Trophoblast cell (in vitro differentiated cells and primary cell): ENCODE measurements at regions not wholly inside any gene's neighbourhood (a gene's known extent, or its start where the extent isn't known, plus 50 kb on each side); places are given as distances from the start of the nearest gene placed in this dataset.

Experiments
- DNase-seq, 2 donors: peaks; one replicate each; pipeline ENCODE4 v3.0.0-alpha.2; 2016
- H2AFZ ChIP-seq: 2 replicates; pipeline ENCODE4 v1.6.1; 2013; ENCODE audit warnings: low read length, moderate library complexity, mild to moderate bottlenecking; ENCODE audit not compliant: insufficient read depth, poor library complexity
- H2AK5ac ChIP-seq: 2 replicates; pipeline ENCODE4 v1.6.1; 2013; ENCODE audit warnings: mild to moderate bottlenecking, low read length
- H2BK120ac ChIP-seq: 2 replicates; pipeline ENCODE4 v1.6.1; 2013; ENCODE audit warnings: low read length, mild to moderate bottlenecking, moderate library complexity; ENCODE audit not compliant: insufficient read depth, poor library complexity
- H2BK12ac ChIP-seq: 2 replicates; pipeline ENCODE4 v1.6.1; 2013; ENCODE audit warnings: mild to moderate bottlenecking, low read length, moderate library complexity
- H2BK5ac ChIP-seq: 2 replicates; pipeline ENCODE4 v1.6.1; 2013; ENCODE audit warnings: low read length, low read depth, moderate library complexity, mild to moderate bottlenecking; ENCODE audit not compliant: poor library complexity
- H3K14ac ChIP-seq: 2 replicates; pipeline ENCODE4 v1.6.1; 2013; ENCODE audit warnings: mild to moderate bottlenecking, low read length
- H3K18ac ChIP-seq: 2 replicates; pipeline ENCODE4 v1.6.1; 2013; ENCODE audit warnings: mild to moderate bottlenecking, low read length
- H3K23ac ChIP-seq: 2 replicates; pipeline ENCODE4 v1.6.1; 2013; ENCODE audit warnings: low read length
- H3K27ac ChIP-seq: 2 replicates; pipeline ENCODE4 v1.5.1; 2013; ENCODE audit warnings: low read depth, mild to moderate bottlenecking, inconsistent platforms, low read length, moderate library complexity
- H3K27me3 ChIP-seq: 2 replicates; pipeline ENCODE4 v1.6.1; 2013; ENCODE audit warnings: inconsistent platforms, mild to moderate bottlenecking, low read length, moderate library complexity; ENCODE audit not compliant: insufficient read depth
- H3K36me3 ChIP-seq, 2 experiments: 1 replicate in 1 of 2; 2 replicates in 1 of 2; pipeline ENCODE4 v1.6.1; 2013; ENCODE audit warnings: low read length in 2 of 2, mild to moderate bottlenecking in 2 of 2, moderate library complexity in 1 of 2; ENCODE audit not compliant: insufficient read depth in 2 of 2, control insufficient read depth in 1 of 2
- H3K4ac ChIP-seq: 2 replicates; pipeline ENCODE4 v1.6.1; 2013; ENCODE audit warnings: low read depth, mild to moderate bottlenecking, low read length, moderate library complexity
- H3K4me1 ChIP-seq, 2 experiments: 1 replicate in 1 of 2; 2 replicates in 1 of 2; pipeline ENCODE4 v1.6.1; 2013; ENCODE audit warnings: low read length in 2 of 2, mild to moderate bottlenecking in 2 of 2, moderate library complexity in 1 of 2; ENCODE audit not compliant: insufficient read depth in 2 of 2, control insufficient read depth in 1 of 2
- H3K4me2 ChIP-seq: 2 replicates; pipeline ENCODE4 v1.6.1; 2013; ENCODE audit warnings: inconsistent platforms, mild to moderate bottlenecking, low read length, moderate library complexity
- H3K4me3 ChIP-seq: 2 replicates; pipeline ENCODE4 v1.5.1; 2013; ENCODE audit warnings: mild to moderate bottlenecking, low read depth, low read length, inconsistent platforms
- H3K79me1 ChIP-seq: one replicate; pipeline ENCODE4 v1.6.1; 2013; ENCODE audit warnings: low read length
- H3K79me2 ChIP-seq: 2 replicates; pipeline ENCODE4 v1.6.1; 2013; ENCODE audit warnings: low read length, mild to moderate bottlenecking; ENCODE audit not compliant: control insufficient read depth, insufficient read depth, poor library complexity
- H3K9ac ChIP-seq: 2 replicates; pipeline ENCODE4 v1.6.1; 2013; ENCODE audit warnings: mild to moderate bottlenecking, low read length
- H3K9me3 ChIP-seq: 2 replicates; pipeline ENCODE4 v1.6.1; 2013; ENCODE audit warnings: low read depth, mild to moderate bottlenecking, control low read depth, inconsistent platforms, low read length; ENCODE audit not compliant: insufficient read depth
- H4K12ac ChIP-seq: 2 replicates; pipeline ENCODE4 v1.6.1; 2013; ENCODE audit warnings: low read depth, mild to moderate bottlenecking, low read length, moderate library complexity
- H4K8ac ChIP-seq: 2 replicates; pipeline ENCODE4 v1.6.1; 2013; ENCODE audit warnings: low read depth, mild to moderate bottlenecking, low read length, moderate library complexity
- H4K91ac ChIP-seq: one replicate; pipeline ENCODE4 v1.6.1; 2013; ENCODE audit warnings: low read depth, mild to moderate bottlenecking, low read length, moderate library complexity
- WGBS: extraction: QIAGEN DNeasy Blood & Tissue Kit; methylation state at CpG from one replicate; pipeline ENCODE4 v1.1.7; 2013; ENCODE audit warnings: missing lambda C conversion rate; ENCODE audit not compliant: insufficient read length, insufficient coverage; ENCODE audit errors: extremely low coverage; 5-methylcytosine and 5-hydroxymethylcytosine counted together

DNA sequence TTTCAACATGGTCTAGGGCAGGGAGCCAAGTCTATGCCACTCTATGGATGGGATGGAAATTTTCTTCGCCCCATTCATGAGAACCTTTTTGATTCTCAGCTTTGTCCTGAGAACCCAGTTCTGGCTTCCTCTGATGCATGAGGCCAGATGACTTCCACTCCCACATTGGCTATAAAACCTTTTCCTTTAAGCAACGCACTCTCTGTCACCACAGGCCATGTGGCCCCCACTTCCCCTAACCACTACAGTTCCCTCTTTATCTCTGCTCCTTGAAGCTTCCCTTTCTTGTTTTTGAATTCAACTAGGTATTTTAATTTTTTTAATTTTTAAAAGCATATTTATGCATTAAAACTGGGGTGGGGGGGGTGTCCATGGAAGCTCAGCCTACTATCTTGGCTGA is 401.3 kb downstream of the ENC1 start:
- WGBS = no CpG with 5 or more reads among the region's 2 CpGs
- no peak overlapping the region for H3K9ac ChIP-seq
- H3K36me3 ChIP-seq = no peaks in the 10 kb centered on the region
- H2BK120ac ChIP-seq = peak overlapping the region; percentile 30
- H2AK5ac ChIP-seq = peak overlapping the region; percentile 26
- no peak overlapping the region for H3K4me3 ChIP-seq
- no peak overlapping the region for H3K4ac ChIP-seq
- H2BK5ac ChIP-seq = no peak overlapping the region
- peaks cover 20% of the 10 kb centered on the region for H3K79me1 ChIP-seq
- H3K4me2 ChIP-seq = no peak overlapping the region
- no peak overlapping the region for H3K14ac ChIP-seq
- no peak overlapping the region for H4K12ac ChIP-seq
- H4K8ac ChIP-seq = no peak overlapping the region
- peak overlapping the region; percentile 43 for H2BK12ac ChIP-seq
- no peak overlapping the region for H3K27ac ChIP-seq
- peaks cover 16 to 18% of the 10 kb centered on the region in 2 experiments for H3K4me1 ChIP-seq
- H2AFZ ChIP-seq = no peak overlapping the region
- H3K23ac ChIP-seq = no peak overlapping the region
- H3K9me3 ChIP-seq = peaks cover under 1% of the 10 kb centered on the region
- no peaks in the 10 kb centered on the region for H3K27me3 ChIP-seq
- peak overlapping the region; percentile 13 for H4K91ac ChIP-seq
- H3K18ac ChIP-seq = no peak overlapping the region
- DNase-seq = no peak
- peaks cover 2% of the 10 kb centered on the region for H3K79me2 ChIP-seq

GRCh38 chr5:74237571-74238145 is 402.9 kb downstream of the ENC1 start:
- no peak overlapping the region for H3K27ac ChIP-seq
- H4K8ac ChIP-seq = no peak overlapping the region
- H3K14ac ChIP-seq = no peak overlapping the region
- peaks cover 24% of the 10 kb centered on the region for H3K79me1 ChIP-seq
- WGBS = no CpG with 5 or more reads among the region's 3 CpGs
- no peak overlapping the region for H4K91ac ChIP-seq
- no peak overlapping the region for H2BK12ac ChIP-seq
- H2BK120ac ChIP-seq = no peak overlapping the region
- no peak overlapping the region for H3K23ac ChIP-seq
- no peak overlapping the region for H2AK5ac ChIP-seq
- H3K9me3 ChIP-seq = peaks cover 2% of the 10 kb centered on the region
- no peak overlapping the region for H3K4ac ChIP-seq
- H3K4me3 ChIP-seq = no peak overlapping the region
- H4K12ac ChIP-seq = no peak overlapping the region
- H3K36me3 ChIP-seq = no peaks in the 10 kb centered on the region
- peaks cover 2% of the 10 kb centered on the region for H3K79me2 ChIP-seq
- DNase-seq = no peak
- no peak overlapping the region for H3K9ac ChIP-seq
- H3K4me2 ChIP-seq = no peak overlapping the region
- H3K4me1 ChIP-seq = peaks cover 17 to 19% of the 10 kb centered on the region in 2 experiments
- no peak overlapping the region for H2BK5ac ChIP-seq
- no peak overlapping the region for H3K18ac ChIP-seq
- H3K27me3 ChIP-seq = no peaks in the 10 kb centered on the region
- no peak overlapping the region for H2AFZ ChIP-seq

GRCh38 chr5:74235552-74235951 is 405.0 kb downstream of the ENC1 start:
- no peaks in the 10 kb centered on the region for H3K27me3 ChIP-seq
- H3K14ac ChIP-seq = no peak overlapping the region
- H3K4me1 ChIP-seq = peaks cover 7 to 14% of the 10 kb centered on the region in 2 experiments
- H3K27ac ChIP-seq = no peak overlapping the region
- no peak overlapping the region for H4K91ac ChIP-seq
- H2AFZ ChIP-seq = no peak overlapping the region
- H3K4ac ChIP-seq = no peak overlapping the region
- DNase-seq = no peak
- H2BK120ac ChIP-seq = no peak overlapping the region
- no peak overlapping the region for H3K4me2 ChIP-seq
- H2BK12ac ChIP-seq = no peak overlapping the region
- H3K23ac ChIP-seq = no peak overlapping the region
- H2BK5ac ChIP-seq = no peak overlapping the region
- peaks cover 18% of the 10 kb centered on the region for H3K79me1 ChIP-seq
- no peak overlapping the region for H3K9ac ChIP-seq
- H3K18ac ChIP-seq = no peak overlapping the region
- no peak overlapping the region for H3K4me3 ChIP-seq
- no peak overlapping the region for H2AK5ac ChIP-seq
- H4K8ac ChIP-seq = no peak overlapping the region
- no peaks in the 10 kb centered on the region for H3K79me2 ChIP-seq
- no peaks in the 10 kb centered on the region for H3K36me3 ChIP-seq
- peaks cover 2% of the 10 kb centered on the region for H3K9me3 ChIP-seq
- no peak overlapping the region for H4K12ac ChIP-seq

DNA sequence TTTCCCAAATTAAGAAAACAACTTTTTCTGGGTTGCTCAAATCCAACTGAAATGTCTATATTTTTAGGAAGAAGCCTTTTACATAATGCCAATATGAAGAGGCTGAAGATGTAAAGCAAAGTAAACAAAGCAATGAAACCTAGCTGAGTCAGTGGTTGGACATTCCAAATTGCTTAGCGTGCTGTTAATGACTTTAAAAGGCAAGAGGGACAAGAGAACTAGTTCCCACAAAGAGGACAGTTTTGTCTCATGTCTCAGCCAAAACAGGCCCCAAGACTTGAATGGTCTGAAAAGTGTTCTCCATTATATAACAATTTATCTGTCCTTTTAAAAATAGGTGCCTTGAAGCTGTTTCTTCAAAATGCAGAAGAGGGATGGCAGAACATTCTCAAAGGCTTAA is 407.0 kb downstream of the ENC1 start:
- H3K27ac ChIP-seq = peak overlapping the region; percentile 14
- peak overlapping the region; percentile 68 for H3K18ac ChIP-seq
- H3K4me3 ChIP-seq = no peak overlapping the region
- DNase-seq = peak in 1 of 2 donors; percentile 34
- H2BK120ac ChIP-seq = peak overlapping the region; percentile 75
- no peak overlapping the region for H4K91ac ChIP-seq
- H2AK5ac ChIP-seq = no peak overlapping the region
- H3K79me1 ChIP-seq = peaks cover 13% of the 10 kb centered on the region
- no peak overlapping the region for H3K4ac ChIP-seq
- H2AFZ ChIP-seq = no peak overlapping the region
- H3K27me3 ChIP-seq = no peaks in the 10 kb centered on the region
- WGBS = no CpG with 5 or more reads among the region's 1 CpG
- peak overlapping the region; percentile 57 for H3K14ac ChIP-seq
- H3K36me3 ChIP-seq = no peaks in the 10 kb centered on the region
- H3K23ac ChIP-seq = no peak overlapping the region
- no peaks in the 10 kb centered on the region for H3K79me2 ChIP-seq
- peak overlapping the region; percentile 27 for H2BK12ac ChIP-seq
- peaks cover 7 to 14% of the 10 kb centered on the region in 2 experiments for H3K4me1 ChIP-seq
- no peak overlapping the region for H3K4me2 ChIP-seq
- peak overlapping the region; percentile 75 for H2BK5ac ChIP-seq
- H4K12ac ChIP-seq = no peak overlapping the region
- H4K8ac ChIP-seq = peak overlapping the region; percentile 69
- H3K9ac ChIP-seq = no peak overlapping the region
- peaks cover 2% of the 10 kb centered on the region for H3K9me3 ChIP-seq
